CD4-positive, CD25-positive, alpha-beta regulatory T cell (primary cell): ENCODE measurements at regions not wholly inside any gene's neighbourhood (a gene's known extent, or its start where the extent isn't known, plus 50 kb on each side); places are given as distances from the start of the nearest gene placed in this dataset.
"Not testable (repeated sequence)": the region's sequence is repeated elsewhere in the genome, so short reads cannot be mapped to it uniquely, and the experiment has no call there.

Experiments used
- ATAC-seq, 2 donors: fragments of 150-1000 bp; cut with Tn5 transposase; one replicate each; pipeline ENCODE4 v1.10.0; 2021; ENCODE audit warnings: low read depth in 2 of 2, moderate number of reproducible peaks in 2 of 2, moderate library complexity in 1 of 2
- DNase-seq, 3 donors: peaks; one replicate each; pipeline versions ENCODE4 v3.0.0 to v3.0.0-alpha.2; 2012 to 2022; ENCODE audit warnings: mixed read lengths in 1 of 3
- H3K27ac ChIP-seq: one replicate; pipeline ENCODE4 v1.7.0; 2013; ENCODE audit warnings: mild to moderate bottlenecking, low read length; ENCODE audit not compliant: insufficient read depth, poor library complexity, severe bottlenecking
- H3K27me3 ChIP-seq: one replicate; pipeline ENCODE4 v1.7.0; 2013; ENCODE audit warnings: low read length; ENCODE audit not compliant: control insufficient read depth, insufficient read depth
- H3K36me3 ChIP-seq: one replicate; pipeline ENCODE4 v1.7.0; 2013; ENCODE audit warnings: mild to moderate bottlenecking, low read length, moderate library complexity; ENCODE audit not compliant: control insufficient read depth, insufficient read depth
- H3K4me1 ChIP-seq: 2 replicates; pipeline ENCODE4 v1.7.0; 2013; ENCODE audit warnings: mild to moderate bottlenecking, low read length; ENCODE audit not compliant: insufficient read depth, control insufficient read depth, poor library complexity, severe bottlenecking
- H3K4me3 ChIP-seq: one replicate; pipeline ENCODE4 v1.7.0; 2013; ENCODE audit warnings: low read depth, mild to moderate bottlenecking, low read length, moderate library complexity
- H3K9me3 ChIP-seq, 2 experiments: 1 replicate in 1 of 2; 2 replicates in 1 of 2; pipeline ENCODE4 v1.7.0; 2013; ENCODE audit warnings: low read length in 2 of 2, mild to moderate bottlenecking in 1 of 2, moderate library complexity in 1 of 2; ENCODE audit not compliant: control insufficient read depth in 2 of 2
- H3K27ac Mint-ChIP-seq, 3 donors: one replicate each; pipeline ENCODE4 v1.8.0; 2020 to 2022; ENCODE audit warnings: mild to moderate bottlenecking in 3 of 3, mixed read lengths in 3 of 3, moderate library complexity in 2 of 3
- H3K27me3 Mint-ChIP-seq: one replicate; pipeline ENCODE4 v1.8.0; 2022; ENCODE audit warnings: mild to moderate bottlenecking, mixed read lengths
- H3K36me3 Mint-ChIP-seq: one replicate; pipeline ENCODE4 v1.8.0; 2020; ENCODE audit warnings: mixed read lengths
- H3K4me1 Mint-ChIP-seq, 4 donors: one replicate each; pipeline ENCODE4 v1.8.0; 2020 to 2022; ENCODE audit warnings: mixed read lengths in 4 of 4, mild to moderate bottlenecking in 1 of 4
- H3K4me3 Mint-ChIP-seq, 4 donors: one replicate each; pipeline ENCODE4 v1.8.0; 2020 to 2022; ENCODE audit warnings: mild to moderate bottlenecking in 4 of 4, mixed read lengths in 4 of 4, moderate library complexity in 3 of 4
- H3K9me3 Mint-ChIP-seq, 7 donors: one replicate each; pipeline ENCODE4 v1.8.0; 2020 to 2022; ENCODE audit warnings: mixed read lengths in 7 of 7, mild to moderate bottlenecking in 3 of 7, moderate library complexity in 2 of 7

- DNase-seq (no peak), ATAC-seq (no peak)
- H3K4me3 ChIP-seq: no peak overlapping the region
- H3K9me3 ChIP-seq: no peaks in the 10 kb centered on the region
- Mint-ChIP-seq H3K9me3 (peaks cover 0 to 5% (median 2%) of the 10 kb centered on the region in 7 donors), H3K4me1 (no peaks in the 10 kb centered on the region), H3K27me3 (no peaks in the 10 kb centered on the region), H3K27ac (no peak overlapping the region), H3K36me3 (no peaks in the 10 kb centered on the region), H3K4me3 (no peak overlapping the region)
- H3K27me3 ChIP-seq: no peaks in the 10 kb centered on the region
- H3K4me1 ChIP-seq: no peaks in the 10 kb centered on the region
- no peaks in the 10 kb centered on the region for H3K36me3 ChIP-seq
- no peak overlapping the region for H3K27ac ChIP-seq
Measured at GRCh38 chr2:144920755-144921530, 401.0 kb upstream of the ZEB2 start.

DNA sequence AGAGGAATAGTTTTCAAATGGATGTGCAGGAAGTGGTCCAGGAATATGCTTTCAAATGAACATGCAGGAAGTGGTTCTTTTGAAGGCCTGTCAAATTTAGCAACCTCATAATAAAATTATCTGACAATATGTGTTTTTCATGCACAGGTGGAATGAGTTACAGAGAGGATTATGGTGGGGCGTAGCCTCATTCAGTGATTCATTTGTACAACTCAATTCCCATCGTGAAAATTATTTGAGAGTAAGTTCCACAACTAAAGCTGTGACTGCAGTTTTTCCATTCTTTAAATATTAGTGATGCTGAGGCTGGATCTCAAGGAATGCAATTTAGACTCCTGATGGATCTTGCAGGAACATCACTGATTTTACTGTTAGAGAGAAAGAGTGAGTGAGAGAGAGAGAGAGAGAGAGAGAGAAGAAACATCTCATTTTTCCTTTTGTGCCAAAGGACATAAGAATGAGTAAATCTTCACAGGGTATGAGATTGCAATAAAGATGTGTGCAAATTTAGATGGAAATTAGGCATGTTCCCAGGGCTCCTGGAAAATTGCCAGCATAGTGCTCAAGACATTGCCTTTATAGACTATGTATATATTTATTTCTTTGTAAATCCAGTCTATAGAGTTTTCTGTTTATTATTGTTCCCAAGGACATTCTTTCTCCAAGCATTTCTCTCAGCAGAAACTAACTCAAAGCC is 394.9 kb upstream of the ZEB2 start:
- Mint-ChIP-seq H3K4me1 (peaks cover 0 to 4% (median 0%) of the 10 kb centered on the region in 4 donors), H3K27ac (no peak overlapping the region), H3K36me3 (no peaks in the 10 kb centered on the region), H3K9me3 (peaks cover 0 to 9% (median 2%) of the 10 kb centered on the region in 7 donors), H3K4me3 (no peak overlapping the region), H3K27me3 (no peaks in the 10 kb centered on the region)
- Histone ChIP-seq H3K36me3 (no peaks in the 10 kb centered on the region), H3K27ac (no peak overlapping the region), H3K4me3 (no peak overlapping the region), H3K27me3 (no peaks in the 10 kb centered on the region), H3K4me1 (no peaks in the 10 kb centered on the region), H3K9me3 (no peaks in the 10 kb centered on the region)
- no peak for ATAC-seq
- no peak for DNase-seq

GRCh38 chr2:144914113-144914512 is 394.2 kb upstream of the ZEB2 start:
- Histone ChIP-seq H3K27me3 (no peaks in the 10 kb centered on the region), H3K4me1 (no peaks in the 10 kb centered on the region), H3K36me3 (no peaks in the 10 kb centered on the region), H3K27ac (no peak overlapping the region), H3K9me3 (no peaks in the 10 kb centered on the region), H3K4me3 (no peak overlapping the region)
- ATAC-seq (no peak), DNase-seq (no peak)
- Mint-ChIP-seq H3K9me3 (peaks cover 0 to 9% (median under 1%) of the 10 kb centered on the region in 7 donors), H3K4me3 (no peak overlapping the region), H3K27ac (peak overlapping the region in 1 of 3 donors; percentile 10), H3K36me3 (no peaks in the 10 kb centered on the region), H3K4me1 (peaks cover 0 to 4% (median 0%) of the 10 kb centered on the region in 4 donors), H3K27me3 (no peaks in the 10 kb centered on the region)

- H3K4me3 Mint-ChIP-seq: no peak overlapping the region
- no peaks in the 10 kb centered on the region for H3K27me3 Mint-ChIP-seq
- H3K9me3 ChIP-seq: no peaks in the 10 kb centered on the region
- ATAC-seq (no peak), DNase-seq (no peak)
- no peak overlapping the region for H3K27ac Mint-ChIP-seq
- no peak overlapping the region for H3K4me3 ChIP-seq
- no peak overlapping the region for H3K27ac ChIP-seq
- no peaks in the 10 kb centered on the region for H3K27me3 ChIP-seq
- peaks cover 0 to 4% (median 0%) of the 10 kb centered on the region in 4 donors for H3K4me1 Mint-ChIP-seq
- no peaks in the 10 kb centered on the region for H3K4me1 ChIP-seq
- H3K9me3 Mint-ChIP-seq: peaks cover 0 to 10% (median 3%) of the 10 kb centered on the region in 7 donors
- H3K36me3 Mint-ChIP-seq: no peaks in the 10 kb centered on the region
- H3K36me3 ChIP-seq: no peaks in the 10 kb centered on the region
Measured at GRCh38 chr2:144912206-144912605, 392.3 kb upstream of the ZEB2 start.

- H3K9me3 ChIP-seq: no peaks in the 10 kb centered on the region
- no peaks in the 10 kb centered on the region for H3K36me3 ChIP-seq
- no peak overlapping the region for H3K4me3 Mint-ChIP-seq
- no peak overlapping the region for H3K27ac Mint-ChIP-seq
- no peaks in the 10 kb centered on the region for H3K4me1 ChIP-seq
- H3K4me1 Mint-ChIP-seq: no peaks in the 10 kb centered on the region
- H3K9me3 Mint-ChIP-seq: peaks cover 0 to 8% (median 5%) of the 10 kb centered on the region in 7 donors
- no peak overlapping the region for H3K4me3 ChIP-seq
- H3K27me3 Mint-ChIP-seq: no peaks in the 10 kb centered on the region
- DNase-seq: no peak
- peaks cover 3% of the 10 kb centered on the region for H3K36me3 Mint-ChIP-seq
- no peak for ATAC-seq
- no peaks in the 10 kb centered on the region for H3K27me3 ChIP-seq
- H3K27ac ChIP-seq: no peak overlapping the region
Measured at GRCh38 chr2:144905956-144906355, 386.0 kb upstream of the ZEB2 start.

GRCh38 chr2:144904612-144905011 is 384.7 kb upstream of the ZEB2 start:
- Histone ChIP-seq H3K4me1 (no peaks in the 10 kb centered on the region), H3K27me3 (no peaks in the 10 kb centered on the region), H3K9me3 (no peaks in the 10 kb centered on the region), H3K4me3 (no peak overlapping the region), H3K36me3 (no peaks in the 10 kb centered on the region), H3K27ac (no peak overlapping the region)
- Mint-ChIP-seq H3K27ac (no peak overlapping the region), H3K9me3 (peaks cover 0 to 9% (median 4%) of the 10 kb centered on the region in 7 donors), H3K27me3 (no peaks in the 10 kb centered on the region), H3K4me3 (no peak overlapping the region), H3K36me3 (peaks cover 3% of the 10 kb centered on the region), H3K4me1 (no peaks in the 10 kb centered on the region)
- DNase-seq: no peak
- no peak for ATAC-seq

GRCh38 chr2:144903045-144903444 is 383.1 kb upstream of the ZEB2 start:
- ATAC-seq, H3K4me3 Mint-ChIP-seq, H3K4me1 ChIP-seq, H3K27ac ChIP-seq, H3K9me3 Mint-ChIP-seq, H3K4me3 ChIP-seq, H3K4me1 Mint-ChIP-seq, H3K36me3 ChIP-seq, H3K36me3 Mint-ChIP-seq, H3K27me3 Mint-ChIP-seq, H3K9me3 ChIP-seq, DNase-seq, H3K27me3 ChIP-seq, H3K27ac Mint-ChIP-seq: not testable (repeated sequence)

DNA sequence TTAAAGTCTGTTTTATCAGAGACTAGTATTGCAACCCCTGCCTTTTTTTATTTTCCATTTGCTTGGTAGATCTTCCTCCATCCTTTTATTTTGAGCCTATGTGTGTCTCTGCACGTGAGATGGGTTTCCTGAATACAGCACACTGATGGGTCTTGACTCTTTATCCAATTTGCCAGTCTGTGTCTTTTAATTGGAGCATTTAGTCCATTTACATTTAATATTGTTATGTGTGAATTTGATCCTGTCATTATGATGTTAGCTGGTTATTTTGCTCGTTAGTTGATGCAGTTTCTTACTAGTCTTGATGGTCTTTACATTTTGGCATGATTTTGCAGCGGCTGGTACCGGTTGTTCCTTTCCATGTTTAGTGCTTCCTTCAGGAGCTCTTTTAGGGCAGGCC is 381.5 kb upstream of the ZEB2 start:
- H3K27ac ChIP-seq, H3K27me3 ChIP-seq, H3K27me3 Mint-ChIP-seq, H3K27ac Mint-ChIP-seq, H3K4me3 Mint-ChIP-seq, H3K4me1 ChIP-seq, DNase-seq, H3K36me3 Mint-ChIP-seq, H3K36me3 ChIP-seq, H3K4me1 Mint-ChIP-seq, H3K4me3 ChIP-seq, ATAC-seq, H3K9me3 Mint-ChIP-seq, H3K9me3 ChIP-seq: not testable (repeated sequence)
